HFFc6 (cell line): ENCODE measurements at regions not wholly inside any gene's neighbourhood (a gene's known extent, or its start where the extent isn't known, plus 50 kb on each side); places are given as distances from the start of the nearest gene placed in this dataset.

Source experiments
- DNase-seq: peaks from one replicate; pipeline ENCODE4 v3.0.0-alpha.2; 2018
- H3K27ac Mint-ChIP-seq: 2 replicates; pipeline ENCODE4 v1.8.0; 2020; ENCODE audit warnings: mild to moderate bottlenecking, mixed read lengths
- H3K27me3 Mint-ChIP-seq: 2 replicates; pipeline ENCODE4 v1.8.0; 2021; ENCODE audit warnings: mild to moderate bottlenecking, moderate library complexity, mixed read lengths; ENCODE audit not compliant: insufficient read depth
- H3K36me3 Mint-ChIP-seq: 2 replicates; pipeline ENCODE4 v1.8.0; 2021; ENCODE audit warnings: low read depth, mixed read lengths
- H3K4me1 Mint-ChIP-seq: 2 replicates; pipeline ENCODE4 v1.8.0; 2020; ENCODE audit warnings: low read depth, mixed read lengths
- H3K4me3 Mint-ChIP-seq: 2 replicates; pipeline ENCODE4 v1.8.0; 2020; ENCODE audit warnings: mild to moderate bottlenecking, moderate library complexity, mixed read lengths
- H3K9me3 Mint-ChIP-seq: 2 replicates; pipeline ENCODE4 v1.8.0; 2020; ENCODE audit warnings: mild to moderate bottlenecking, mixed read lengths
- TF ChIP-seq, protein P1 (sequence below): fragments of 200-600 bp; sonication (generic); IDR thresholded peaks from 2 replicates; pipeline ENCODE4 v1.5.0; 2021; ENCODE audit warnings: antibody characterized with exemption, mild to moderate bottlenecking

DNA sequence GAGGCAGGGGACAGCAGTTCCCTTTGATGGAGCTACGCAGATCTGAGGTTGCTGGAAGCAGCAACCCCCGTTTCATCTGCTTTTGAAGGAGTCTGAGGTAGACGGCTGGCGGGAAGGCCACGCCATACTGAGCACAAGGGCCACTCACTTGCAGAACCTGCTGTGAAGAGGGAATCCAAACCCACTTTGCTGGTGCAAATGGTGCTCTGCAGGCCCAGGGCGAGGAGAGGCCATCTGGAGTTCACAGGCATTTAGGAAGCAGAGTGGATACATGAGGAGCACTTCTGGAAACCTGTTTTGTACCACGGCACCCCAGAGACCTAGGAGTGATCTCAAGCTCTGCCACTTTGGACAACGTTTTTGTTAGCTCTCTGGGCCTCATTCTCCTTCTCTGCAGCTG, 227.8 kb downstream of the UQCRFS1 start:
- Mint-ChIP-seq H3K9me3 (no peaks in the 10 kb centered on the region), H3K27me3 (peaks cover 15% of the 10 kb centered on the region), H3K4me1 (peaks cover 5% of the 10 kb centered on the region), H3K36me3 (no peaks in the 10 kb centered on the region), H3K4me3 (no peak overlapping the region), H3K27ac (no peak overlapping the region)
- DNase-seq, result no peak
- TF ChIP-seq, protein P1, sequence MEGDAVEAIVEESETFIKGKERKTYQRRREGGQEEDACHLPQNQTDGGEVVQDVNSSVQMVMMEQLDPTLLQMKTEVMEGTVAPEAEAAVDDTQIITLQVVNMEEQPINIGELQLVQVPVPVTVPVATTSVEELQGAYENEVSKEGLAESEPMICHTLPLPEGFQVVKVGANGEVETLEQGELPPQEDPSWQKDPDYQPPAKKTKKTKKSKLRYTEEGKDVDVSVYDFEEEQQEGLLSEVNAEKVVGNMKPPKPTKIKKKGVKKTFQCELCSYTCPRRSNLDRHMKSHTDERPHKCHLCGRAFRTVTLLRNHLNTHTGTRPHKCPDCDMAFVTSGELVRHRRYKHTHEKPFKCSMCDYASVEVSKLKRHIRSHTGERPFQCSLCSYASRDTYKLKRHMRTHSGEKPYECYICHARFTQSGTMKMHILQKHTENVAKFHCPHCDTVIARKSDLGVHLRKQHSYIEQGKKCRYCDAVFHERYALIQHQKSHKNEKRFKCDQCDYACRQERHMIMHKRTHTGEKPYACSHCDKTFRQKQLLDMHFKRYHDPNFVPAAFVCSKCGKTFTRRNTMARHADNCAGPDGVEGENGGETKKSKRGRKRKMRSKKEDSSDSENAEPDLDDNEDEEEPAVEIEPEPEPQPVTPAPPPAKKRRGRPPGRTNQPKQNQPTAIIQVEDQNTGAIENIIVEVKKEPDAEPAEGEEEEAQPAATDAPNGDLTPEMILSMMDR, result no peak

DNA sequence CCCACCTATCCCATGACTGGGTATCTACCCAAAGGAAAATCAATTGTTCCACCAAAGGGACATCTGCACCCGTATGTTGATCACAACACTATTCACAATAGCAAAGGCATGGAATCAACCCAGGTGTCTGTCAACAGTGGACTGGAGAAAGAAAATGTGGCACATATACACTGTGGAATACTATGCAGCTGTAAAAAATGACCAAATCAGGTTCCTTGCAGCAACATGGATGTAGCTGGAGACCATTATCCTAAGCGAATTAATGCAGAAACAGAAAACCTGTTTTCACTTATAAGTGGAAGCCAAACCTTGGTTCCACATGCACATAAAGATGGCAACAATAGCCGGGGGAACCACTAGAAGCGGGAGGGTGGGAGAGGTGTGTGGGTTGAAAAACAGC, 228.6 kb downstream of the UQCRFS1 start:
- Mint-ChIP-seq H3K4me3 (no peak overlapping the region), H3K9me3 (no peaks in the 10 kb centered on the region), H3K36me3 (no peaks in the 10 kb centered on the region), H3K4me1 (peaks cover 11% of the 10 kb centered on the region), H3K27me3 (peaks cover 15% of the 10 kb centered on the region), H3K27ac (no peak overlapping the region)
- TF ChIP-seq, protein P1, result no peak
- DNase-seq, result no peak

DNA sequence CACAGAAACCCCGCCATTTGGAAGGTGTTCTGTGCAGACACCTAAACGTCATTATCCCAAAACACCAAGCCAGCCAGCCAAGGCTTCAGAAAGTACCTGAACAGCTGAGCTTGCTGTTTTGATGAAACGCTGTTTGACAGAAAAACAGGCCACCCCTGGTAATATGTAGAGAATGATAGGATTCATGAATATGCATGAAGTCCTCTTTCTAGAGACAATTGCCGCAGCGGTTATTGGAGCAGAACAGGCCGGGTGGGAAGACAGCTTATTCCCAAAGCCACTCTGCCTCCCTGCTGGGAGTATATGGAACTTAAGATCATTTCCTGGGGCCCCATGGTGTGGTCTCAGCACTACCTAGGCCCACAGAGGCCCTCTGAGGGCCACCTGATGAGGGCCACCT, 229.5 kb downstream of the UQCRFS1 start:
- H3K4me3 Mint-ChIP-seq, result no peak overlapping the region
- peaks cover 15% of the 10 kb centered on the region for H3K27me3 Mint-ChIP-seq
- H3K9me3 Mint-ChIP-seq, result no peaks in the 10 kb centered on the region
- no peak overlapping the region for H3K27ac Mint-ChIP-seq
- no peak for DNase-seq
- H3K36me3 Mint-ChIP-seq, result no peaks in the 10 kb centered on the region
- H3K4me1 Mint-ChIP-seq, result peaks cover 11% of the 10 kb centered on the region
- TF ChIP-seq, protein P1, result no peak

DNA sequence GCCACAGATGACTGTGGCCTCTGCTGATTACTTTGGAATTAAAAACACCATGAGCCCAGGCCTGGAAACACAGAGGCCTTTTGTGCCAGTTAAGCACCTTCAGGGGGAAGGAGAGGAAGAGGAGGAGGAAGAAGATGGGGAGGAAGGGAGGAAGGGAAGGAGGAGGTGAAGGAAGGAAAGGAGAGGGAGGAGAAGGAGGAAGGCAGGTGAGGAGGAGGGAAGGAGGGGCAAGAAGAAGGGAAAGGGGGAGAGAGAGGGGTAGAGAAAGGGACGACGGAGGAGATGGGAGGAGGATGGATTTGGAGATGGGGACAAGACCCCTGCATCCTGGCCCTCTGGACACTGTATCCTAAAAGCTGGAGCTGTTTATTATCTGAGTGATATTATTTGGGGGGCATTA, 231.0 kb downstream of the UQCRFS1 start:
- Mint-ChIP-seq H3K27ac (no peak overlapping the region), H3K9me3 (no peaks in the 10 kb centered on the region), H3K36me3 (no peaks in the 10 kb centered on the region), H3K4me1 (peaks cover 11% of the 10 kb centered on the region), H3K27me3 (peaks cover 10% of the 10 kb centered on the region), H3K4me3 (no peak overlapping the region)
- no peak for DNase-seq
- TF ChIP-seq, protein P1, result no peak

DNA sequence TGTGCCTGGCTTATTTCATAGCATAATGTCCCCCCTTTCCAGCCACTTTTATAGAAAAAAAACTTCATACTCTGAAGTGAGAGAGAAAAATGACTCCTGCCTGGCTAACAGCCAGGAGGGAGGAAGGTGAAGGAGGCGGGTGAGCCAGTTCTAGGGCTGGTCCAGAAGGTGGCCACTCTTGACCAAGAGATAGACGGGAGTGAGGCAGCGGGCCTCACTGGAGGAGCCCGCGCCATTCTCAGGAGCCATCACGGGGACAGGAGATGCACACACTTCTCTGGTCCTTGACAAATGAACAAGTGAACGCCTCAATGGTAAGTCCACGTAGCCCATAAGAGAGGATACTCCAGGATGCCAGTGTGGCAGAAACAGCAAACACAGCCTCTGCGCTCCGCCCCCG, 231.4 kb downstream of the UQCRFS1 start:
- Mint-ChIP-seq H3K4me3 (no peak overlapping the region), H3K27ac (no peak overlapping the region), H3K4me1 (peaks cover 11% of the 10 kb centered on the region), H3K27me3 (peaks cover 9% of the 10 kb centered on the region), H3K36me3 (no peaks in the 10 kb centered on the region), H3K9me3 (no peaks in the 10 kb centered on the region)
- TF ChIP-seq, protein P1, result no peak
- no peak for DNase-seq
